CD4-positive, alpha-beta memory T cell (primary cell): ENCODE measurements at regions not wholly inside any gene's neighbourhood (a gene's known extent, or its start where the extent isn't known, plus 50 kb on each side); places are given as distances from the start of the nearest gene placed in this dataset.

Source experiments
- CTCF ChIA-PET: fragments of 350-600 bp; sonication (Branson Sonifier 250); formaldehyde crosslinking; loops from one replicate; lab custom pipeline; 2021; ENCODE audit warnings: inconsistent platforms; ENCODE audit not compliant: partially characterized antibody; lab: Charles Lee
- POLR2A ChIA-PET: fragments of 350-600 bp; sonication (Branson Sonifier 250); formaldehyde crosslinking; loops from one replicate; lab custom pipeline; 2021; ENCODE audit not compliant: partially characterized antibody; lab: Charles Lee
- DNase-seq, 5 donors: peaks; one replicate each; pipeline versions ENCODE4 v3.0.0 to v3.0.0-alpha.2; 2020 to 2022; ENCODE audit warnings: mixed read lengths in 1 of 5
- H3K27ac ChIP-seq: one replicate; pipeline ENCODE4 v1.7.0; 2013; ENCODE audit warnings: low read depth, low read length
- H3K27me3 ChIP-seq: 2 replicates; pipeline ENCODE4 v1.7.0; 2013; ENCODE audit warnings: mild to moderate bottlenecking, low read length, moderate library complexity; ENCODE audit not compliant: insufficient read depth
- H3K36me3 ChIP-seq: 2 replicates; pipeline ENCODE4 v1.7.0; 2013; ENCODE audit warnings: mild to moderate bottlenecking, low read length, moderate library complexity; ENCODE audit not compliant: insufficient read depth
- H3K4me1 ChIP-seq: 2 replicates; pipeline ENCODE4 v1.7.0; 2013; ENCODE audit warnings: mild to moderate bottlenecking, low read length, moderate library complexity; ENCODE audit not compliant: insufficient read depth
- H3K4me3 ChIP-seq, 2 donors: one replicate each; pipeline ENCODE4 v1.7.0; 2013; ENCODE audit warnings: low read length in 2 of 2, mild to moderate bottlenecking in 1 of 2
- H3K9me3 ChIP-seq, 2 donors: one replicate each; pipeline ENCODE4 v1.7.0; 2013; ENCODE audit warnings: low read length in 2 of 2, control low read depth in 1 of 2; ENCODE audit not compliant: control insufficient read depth in 1 of 2
- H3K27ac Mint-ChIP-seq, 7 donors: one replicate each; pipeline ENCODE4 v1.8.0; 2020 to 2021; ENCODE audit warnings: mixed read lengths in 7 of 7, mild to moderate bottlenecking in 6 of 7, inconsistent platforms in 3 of 7, moderate library complexity in 3 of 7
- H3K27me3 Mint-ChIP-seq, 2 donors: one replicate each; pipeline ENCODE4 v1.8.0; 2020 to 2021; ENCODE audit warnings: mixed read lengths in 2 of 2
- H3K36me3 Mint-ChIP-seq, 2 donors: one replicate each; pipeline ENCODE4 v1.8.0; 2020 to 2021; ENCODE audit warnings: mixed read lengths in 2 of 2, inconsistent platforms in 1 of 2, mild to moderate bottlenecking in 1 of 2
- H3K4me1 Mint-ChIP-seq, 4 donors: one replicate each; pipeline ENCODE4 v1.8.0; 2020 to 2021; ENCODE audit warnings: mixed read lengths in 4 of 4, mild to moderate bottlenecking in 1 of 4
- H3K4me3 Mint-ChIP-seq, 8 donors: one replicate each; pipeline ENCODE4 v1.8.0; 2020 to 2021; ENCODE audit warnings: mixed read lengths in 8 of 8, mild to moderate bottlenecking in 7 of 8, moderate library complexity in 6 of 8, inconsistent platforms in 3 of 8
- H3K9me3 Mint-ChIP-seq, 8 donors: one replicate each; pipeline ENCODE4 v1.8.0; 2020 to 2021; ENCODE audit warnings: mixed read lengths in 8 of 8, mild to moderate bottlenecking in 5 of 8, inconsistent platforms in 3 of 8, moderate library complexity in 1 of 8
- intact Hi-C: fragments of 100-400 bp; cut with micrococcal nuclease; formaldehyde crosslinking; loops from one replicate; pipeline ENCODE4 v1.15.1; 2023

DNA sequence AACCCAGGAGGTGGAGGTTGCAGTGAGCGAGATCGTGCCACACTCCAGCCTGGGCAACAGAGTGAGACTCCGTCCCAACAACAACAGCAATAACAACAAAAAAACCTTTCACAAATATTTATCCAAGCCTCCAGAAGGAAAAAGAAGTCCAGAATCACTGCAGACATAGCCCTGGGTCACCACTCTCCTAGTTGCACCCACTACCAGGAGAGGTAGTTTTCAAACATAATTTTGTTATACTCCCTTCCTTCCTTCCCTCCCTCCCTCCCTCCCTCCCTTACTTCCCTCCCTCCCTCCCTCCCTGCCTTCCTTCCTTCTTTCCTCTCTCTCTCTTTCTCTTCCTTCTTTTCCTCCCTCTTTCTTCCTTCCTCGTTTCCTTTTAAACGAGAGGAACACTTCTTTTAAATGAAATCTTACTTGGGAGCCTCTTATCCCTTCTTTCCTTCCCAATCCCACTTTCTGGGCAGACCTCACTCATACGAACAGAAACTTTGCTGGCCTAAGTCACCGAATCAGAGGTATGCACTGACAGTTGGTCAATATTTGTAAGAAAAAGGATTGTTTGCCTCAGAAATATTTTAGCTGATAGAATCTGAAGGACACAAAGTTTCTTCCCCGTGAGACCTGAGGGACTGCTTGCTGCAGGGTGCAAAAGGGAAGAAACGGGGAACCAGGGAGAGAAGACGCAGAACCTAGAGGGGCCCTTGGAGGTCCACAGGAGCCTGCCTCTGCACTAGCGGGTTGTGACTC lies 88.1 kb upstream of the AGAP1 start:
- Mint-ChIP-seq H3K4me3 (no peak overlapping the region), H3K27ac (no peak overlapping the region), H3K27me3 (peaks cover 8 to 18% of the 10 kb centered on the region in 2 donors), H3K36me3 (no peaks in the 10 kb centered on the region), H3K4me1 (no peaks in the 10 kb centered on the region), H3K9me3 (peaks cover 0 to 12% (median 0%) of the 10 kb centered on the region in 8 donors)
- intact Hi-C loops = no loop called here
- ChIA-PET POLR2A (no interaction called here), CTCF (no interaction called here)
- Histone ChIP-seq H3K36me3 (no peaks in the 10 kb centered on the region), H3K4me3 (no peak overlapping the region), H3K4me1 (no peaks in the 10 kb centered on the region), H3K27me3 (no peaks in the 10 kb centered on the region), H3K9me3 (no peaks in the 10 kb centered on the region), H3K27ac (no peak overlapping the region)
- no peak for DNase-seq

DNA sequence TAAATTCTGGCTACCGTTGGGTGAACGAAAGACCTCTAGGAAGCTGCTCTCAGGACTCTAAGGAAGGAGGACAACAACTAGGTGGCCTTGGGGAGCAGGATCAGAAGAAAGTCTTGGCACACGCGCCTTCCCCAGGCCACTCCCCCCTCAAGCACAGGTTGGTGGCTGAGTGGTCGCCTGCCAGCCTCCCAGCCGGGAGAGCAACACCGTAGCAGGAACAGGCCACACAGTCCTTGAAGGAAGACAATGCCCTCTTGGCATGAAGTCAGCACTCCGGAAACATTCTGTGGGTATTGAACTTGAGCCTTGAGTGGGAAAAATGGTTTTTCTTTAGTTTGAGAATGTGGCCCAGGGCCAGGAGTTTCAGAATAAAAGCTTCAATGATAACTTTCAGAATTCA lies 87.4 kb upstream of the AGAP1 start:
- Histone ChIP-seq H3K4me3 (no peak overlapping the region), H3K9me3 (no peaks in the 10 kb centered on the region), H3K27ac (no peak overlapping the region), H3K36me3 (no peaks in the 10 kb centered on the region), H3K4me1 (no peaks in the 10 kb centered on the region), H3K27me3 (no peaks in the 10 kb centered on the region)
- intact Hi-C loops = no loop called here
- ChIA-PET POLR2A (no interaction called here), CTCF (no interaction called here)
- Mint-ChIP-seq H3K4me1 (no peaks in the 10 kb centered on the region), H3K27me3 (peaks cover 9 to 18% of the 10 kb centered on the region in 2 donors), H3K36me3 (no peaks in the 10 kb centered on the region), H3K9me3 (peaks cover 0 to 12% (median 0%) of the 10 kb centered on the region in 8 donors), H3K27ac (no peak overlapping the region), H3K4me3 (no peak overlapping the region)
- DNase-seq = no peak

DNA sequence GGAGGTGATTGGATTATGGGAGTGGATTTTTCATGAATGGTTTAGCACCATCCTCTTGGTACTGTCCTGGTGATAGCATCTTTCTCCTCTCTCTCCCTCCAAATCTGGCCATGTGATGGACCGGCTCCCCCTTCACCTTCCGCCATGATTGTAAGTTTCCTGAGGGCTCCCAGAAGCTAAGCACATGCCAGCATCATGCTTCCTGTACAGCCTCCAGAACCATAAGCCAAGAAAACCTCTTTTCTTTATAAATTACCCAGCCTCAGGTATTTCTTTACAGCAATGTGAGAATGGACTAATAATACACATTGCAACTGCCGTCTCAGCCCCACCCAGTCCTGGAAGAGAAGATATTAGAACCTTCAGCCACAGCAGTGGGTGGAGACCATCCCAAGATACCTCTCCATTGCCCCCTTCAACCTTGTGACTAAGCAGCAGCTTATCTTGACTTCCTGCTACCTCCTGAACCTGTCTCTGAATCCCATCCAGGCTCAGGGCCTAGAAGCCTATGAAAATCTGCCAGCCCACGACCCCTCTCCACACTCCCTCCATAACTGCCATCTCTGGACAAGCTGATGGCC lies 81.8 kb upstream of the AGAP1 start:
- peaks cover 0 to 9% (median 0%) of the 10 kb centered on the region in 8 donors for H3K9me3 Mint-ChIP-seq
- Histone ChIP-seq H3K36me3 (no peaks in the 10 kb centered on the region), H3K27ac (no peak overlapping the region), H3K4me1 (no peaks in the 10 kb centered on the region), H3K4me3 (no peak overlapping the region), H3K27me3 (no peaks in the 10 kb centered on the region), H3K9me3 (no peaks in the 10 kb centered on the region)
- no peaks in the 10 kb centered on the region for H3K4me1 Mint-ChIP-seq
- H3K27ac Mint-ChIP-seq = no peak overlapping the region
- ChIA-PET POLR2A (no interaction called here), CTCF (no interaction called here)
- no peaks in the 10 kb centered on the region for H3K36me3 Mint-ChIP-seq
- no peak overlapping the region for H3K4me3 Mint-ChIP-seq
- DNase-seq = no peak
- intact Hi-C loops = no loop called here
- peaks cover 3 to 13% of the 10 kb centered on the region in 2 donors for H3K27me3 Mint-ChIP-seq

DNA sequence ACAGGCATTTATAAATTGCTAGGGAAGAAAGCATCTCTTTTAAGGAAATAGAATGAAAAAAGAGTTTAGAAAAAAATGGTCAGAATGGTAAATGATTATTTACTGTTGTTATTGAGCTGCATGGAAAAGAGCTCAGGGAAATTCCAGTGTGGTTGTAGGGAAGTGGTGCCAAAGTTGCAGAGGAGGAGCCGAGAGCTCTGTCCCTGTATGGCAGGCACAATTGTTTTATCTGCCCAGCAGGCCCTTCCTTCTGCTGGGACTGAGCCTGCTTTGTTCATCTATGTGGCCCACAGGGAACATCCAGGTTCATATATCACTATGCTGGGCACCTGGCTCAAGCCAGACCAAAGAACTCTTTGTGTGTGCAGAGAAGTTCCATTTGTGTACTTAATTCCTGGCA lies 80.8 kb upstream of the AGAP1 start:
- Histone ChIP-seq H3K4me1 (no peaks in the 10 kb centered on the region), H3K27ac (no peak overlapping the region), H3K27me3 (no peaks in the 10 kb centered on the region), H3K9me3 (no peaks in the 10 kb centered on the region), H3K4me3 (no peak overlapping the region), H3K36me3 (no peaks in the 10 kb centered on the region)
- H3K27ac Mint-ChIP-seq = no peak overlapping the region
- ChIA-PET CTCF (no interaction called here), POLR2A (no interaction called here)
- H3K4me3 Mint-ChIP-seq = no peak overlapping the region
- no peaks in the 10 kb centered on the region for H3K4me1 Mint-ChIP-seq
- H3K36me3 Mint-ChIP-seq = no peaks in the 10 kb centered on the region
- intact Hi-C loops = no loop called here
- peaks cover 0 to 6% (median 0%) of the 10 kb centered on the region in 8 donors for H3K9me3 Mint-ChIP-seq
- H3K27me3 Mint-ChIP-seq = peaks cover 3 to 10% of the 10 kb centered on the region in 2 donors
- DNase-seq = no peak

DNA sequence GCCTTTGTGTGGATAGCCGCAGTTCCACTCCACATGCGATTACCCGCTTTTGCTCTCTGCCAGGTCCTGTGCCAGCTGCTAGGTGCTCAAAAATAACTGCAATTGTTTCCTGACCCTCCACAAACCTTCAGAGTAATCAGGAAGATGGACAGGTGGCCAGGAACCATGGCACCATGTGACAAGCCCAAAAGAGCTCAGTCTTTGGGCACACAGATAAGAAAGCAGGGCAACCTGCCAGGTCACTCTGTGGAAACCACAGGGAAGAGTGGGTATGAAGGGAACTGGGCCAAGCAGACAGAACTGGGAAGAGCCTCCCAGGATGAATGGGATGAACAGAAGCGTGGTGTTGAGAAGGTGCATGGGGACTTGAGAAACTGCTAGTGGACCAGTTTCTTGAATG lies 79.4 kb upstream of the AGAP1 start:
- Histone ChIP-seq H3K4me3 (no peak overlapping the region), H3K4me1 (no peaks in the 10 kb centered on the region), H3K27ac (no peak overlapping the region), H3K36me3 (no peaks in the 10 kb centered on the region), H3K9me3 (no peaks in the 10 kb centered on the region), H3K27me3 (no peaks in the 10 kb centered on the region)
- POLR2A ChIA-PET = no interaction called here
- H3K4me1 Mint-ChIP-seq = no peaks in the 10 kb centered on the region
- H3K36me3 Mint-ChIP-seq = no peaks in the 10 kb centered on the region
- no peak overlapping the region for H3K4me3 Mint-ChIP-seq
- no peak overlapping the region for H3K27ac Mint-ChIP-seq
- intact Hi-C loops = no loop called here
- peaks cover 0 to 4% (median 0%) of the 10 kb centered on the region in 8 donors for H3K9me3 Mint-ChIP-seq
- H3K27me3 Mint-ChIP-seq = peaks cover 5 to 7% of the 10 kb centered on the region in 2 donors
- CTCF ChIA-PET = no interaction called here
- DNase-seq = no peak

DNA sequence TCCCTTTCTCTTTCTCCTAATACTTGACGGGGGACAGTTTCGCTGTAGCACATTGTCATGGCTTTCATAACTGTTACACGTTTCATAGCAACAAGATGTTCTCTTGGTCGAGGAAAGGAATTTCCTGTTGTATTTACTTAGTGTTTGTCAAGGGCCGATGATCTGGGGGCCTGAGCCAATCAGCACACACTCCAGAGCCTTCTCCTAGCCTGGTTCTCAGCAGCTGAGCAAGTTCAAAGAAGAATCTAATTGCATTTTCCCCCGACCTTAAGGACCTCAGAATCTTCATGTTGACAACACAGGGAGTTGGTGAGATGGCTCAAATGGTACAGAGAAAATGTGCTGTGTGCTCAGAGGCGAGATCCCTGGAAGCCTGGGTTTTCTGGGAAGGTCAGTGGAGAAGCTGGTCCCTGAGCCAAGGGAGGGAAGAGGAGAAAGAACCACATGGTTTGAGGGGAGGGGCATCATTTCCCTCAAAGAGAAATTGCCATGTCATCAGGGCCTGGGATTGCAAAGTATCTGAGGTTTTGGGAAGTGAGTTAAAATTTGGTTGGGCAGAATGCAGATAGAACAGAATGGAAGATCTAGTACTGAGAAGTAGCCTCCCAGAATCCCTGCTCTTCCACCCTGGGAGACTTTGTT lies 76.9 kb upstream of the AGAP1 start:
- Mint-ChIP-seq H3K27me3 (peaks cover 1 to 4% of the 10 kb centered on the region in 2 donors), H3K27ac (no peak overlapping the region), H3K9me3 (peaks cover 0 to 4% (median 0%) of the 10 kb centered on the region in 8 donors), H3K4me1 (no peaks in the 10 kb centered on the region), H3K36me3 (no peaks in the 10 kb centered on the region), H3K4me3 (no peak overlapping the region)
- H3K4me3 ChIP-seq = no peak overlapping the region
- no peaks in the 10 kb centered on the region for H3K27me3 ChIP-seq
- H3K4me1 ChIP-seq = no peaks in the 10 kb centered on the region
- POLR2A ChIA-PET = no interaction called here
- no peak for DNase-seq
- CTCF ChIA-PET = no interaction called here
- no peaks in the 10 kb centered on the region for H3K36me3 ChIP-seq
- H3K9me3 ChIP-seq = no peaks in the 10 kb centered on the region
- no peak overlapping the region for H3K27ac ChIP-seq
- intact Hi-C loops = no loop called here

DNA sequence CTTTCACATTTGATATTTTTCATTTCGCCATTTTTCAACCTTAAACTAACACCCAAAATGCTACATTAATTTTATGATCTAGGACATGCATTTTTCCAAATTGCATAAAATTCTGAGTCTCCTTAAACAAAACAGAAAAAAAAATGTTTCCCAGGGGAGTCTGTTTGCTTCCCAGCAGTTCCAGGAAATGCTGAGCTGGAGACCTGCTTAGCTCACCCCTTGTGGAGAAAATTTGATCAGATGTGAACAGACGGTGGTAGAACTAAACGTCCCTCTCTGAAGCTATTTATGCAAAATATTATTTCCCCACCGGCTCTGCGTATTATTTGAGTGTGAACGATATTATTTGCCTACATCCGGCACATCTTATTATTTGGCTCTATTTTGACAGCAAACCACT lies 74.9 kb upstream of the AGAP1 start:
- Mint-ChIP-seq H3K27ac (no peak overlapping the region), H3K4me3 (no peak overlapping the region), H3K27me3 (peaks cover 0 to 1% of the 10 kb centered on the region in 2 donors), H3K4me1 (no peaks in the 10 kb centered on the region), H3K36me3 (no peaks in the 10 kb centered on the region), H3K9me3 (peaks cover 0 to 5% (median 0%) of the 10 kb centered on the region in 8 donors)
- H3K36me3 ChIP-seq = no peaks in the 10 kb centered on the region
- H3K4me3 ChIP-seq = no peak overlapping the region
- no peak overlapping the region for H3K27ac ChIP-seq
- H3K27me3 ChIP-seq = no peaks in the 10 kb centered on the region
- no peaks in the 10 kb centered on the region for H3K9me3 ChIP-seq
- ChIA-PET CTCF (no interaction called here), POLR2A (no interaction called here)
- no peaks in the 10 kb centered on the region for H3K4me1 ChIP-seq
- no peak for DNase-seq
- intact Hi-C loops = no loop called here
